ENCODE measurements at regions not wholly inside any gene's neighbourhood (a gene's known extent, or its start where the extent isn't known, plus 50 kb on each side); places are given as distances from the start of the nearest gene placed in this dataset.
"Not testable (repeated sequence)": the region's sequence is repeated elsewhere in the genome, so short reads cannot be mapped to it uniquely, and the experiment has no call there.

GRCh38 chr6:144922120-144922722 is 637.1 kb downstream of the UTRN start:
- DNase-seq (ENCODE audit: low read depth): no peak

GRCh38 chr6:144922771-144923490 is 637.8 kb downstream of the UTRN start:
- not testable (repeated sequence) for DNase-seq (ENCODE audit: low read depth)

- DNase-seq (ENCODE audit: low read depth): not testable (repeated sequence)
Observed at GRCh38 chr6:144923491-144923787, 638.3 kb downstream of the UTRN start.

DNA sequence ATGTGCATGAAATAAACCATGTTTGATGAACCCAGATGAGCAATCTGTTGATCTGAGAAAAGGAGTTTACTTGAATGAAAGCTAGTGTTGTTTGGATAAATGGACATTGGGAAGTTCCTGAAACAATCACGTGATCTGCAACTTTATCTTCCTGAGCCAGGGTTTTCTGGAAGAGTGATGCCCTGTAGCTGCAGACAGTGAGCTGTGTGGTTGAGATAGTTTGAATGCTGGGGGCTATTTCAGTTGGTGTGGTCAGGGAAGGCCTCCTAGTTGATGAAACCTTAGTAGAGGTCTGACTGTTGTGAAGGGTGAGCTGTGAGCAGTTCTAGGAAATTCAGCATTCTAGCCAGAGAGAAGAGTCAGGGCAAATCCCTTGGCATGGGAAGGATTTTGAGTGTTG is 643.7 kb downstream of the UTRN start:
- no peak for DNase-seq (ENCODE audit: low read depth)

GRCh38 chr6:144929262-144929661 is 644.1 kb downstream of the UTRN start:
- no peak for DNase-seq (ENCODE audit: low read depth)

DNA sequence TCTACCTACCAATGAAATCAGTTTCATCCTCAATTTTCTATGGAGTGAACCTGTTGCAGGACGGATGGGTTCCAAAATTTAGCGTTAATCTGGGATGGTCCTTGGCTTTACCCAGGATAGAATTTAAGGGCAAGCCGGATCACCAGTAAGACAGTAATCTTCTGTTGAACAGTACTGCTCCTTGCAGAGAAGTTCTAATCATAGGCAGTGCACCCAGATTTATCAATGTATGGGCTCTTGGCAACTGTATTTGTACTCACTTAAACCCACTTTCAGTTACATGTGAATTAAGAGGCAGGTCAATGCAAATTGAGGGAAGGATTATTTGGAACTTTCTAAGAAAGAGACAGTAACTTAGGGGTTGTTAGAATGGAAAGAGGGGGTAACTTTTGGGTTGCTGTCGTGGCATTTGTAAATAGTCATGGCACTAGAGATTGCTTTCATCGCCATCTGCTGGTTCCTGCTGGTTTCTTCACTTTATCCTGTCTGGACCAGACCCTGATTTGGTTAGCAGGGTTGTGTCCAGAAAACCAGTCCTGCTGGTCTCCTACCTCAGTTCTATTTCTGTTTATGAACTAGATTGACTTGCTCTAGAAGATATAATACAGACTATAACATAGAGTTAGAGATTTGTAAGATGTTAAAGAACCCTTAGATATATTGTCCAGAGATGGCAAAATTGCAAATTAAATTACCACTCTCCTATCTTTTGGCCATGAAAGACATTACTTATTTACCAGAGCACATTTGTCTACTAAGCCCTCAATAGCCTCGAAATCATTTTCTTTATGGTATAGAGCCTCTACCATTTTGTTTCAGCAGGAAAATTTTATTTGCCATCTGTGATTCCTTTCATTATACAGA is 646.3 kb downstream of the UTRN start:
- DNase-seq (ENCODE audit: low read depth): no peak

GRCh38 chr6:144932621-144933020 is 647.5 kb downstream of the UTRN start:
- no peak for DNase-seq (ENCODE audit: low read depth)

GRCh38 chr6:144935181-144935580 is 650.0 kb downstream of the UTRN start:
- no peak for DNase-seq (ENCODE audit: low read depth)

GRCh38 chr6:144935661-144936060 is 650.5 kb downstream of the UTRN start:
- DNase-seq (ENCODE audit: low read depth): no peak

DNA sequence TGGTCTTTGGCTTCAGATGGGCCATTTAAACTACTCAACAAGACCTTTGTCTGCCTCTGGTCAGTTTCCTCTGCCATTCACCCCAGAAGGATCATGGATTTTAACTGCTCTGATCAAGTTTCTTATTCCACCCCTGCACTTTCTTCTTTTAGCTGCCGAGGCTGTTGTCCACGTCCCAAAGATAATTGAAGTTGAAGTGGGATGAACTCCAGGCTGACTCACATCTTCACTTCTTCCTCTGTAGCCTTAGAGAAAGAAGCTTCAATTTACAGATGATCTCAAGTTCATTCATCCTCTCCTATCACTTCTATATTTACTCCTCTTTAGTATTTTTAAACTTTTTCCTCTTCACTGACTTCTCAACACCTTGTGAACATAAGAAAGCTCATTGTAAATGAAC is 651.6 kb downstream of the UTRN start:
- DNase-seq (ENCODE audit: low read depth): no peak

DNA sequence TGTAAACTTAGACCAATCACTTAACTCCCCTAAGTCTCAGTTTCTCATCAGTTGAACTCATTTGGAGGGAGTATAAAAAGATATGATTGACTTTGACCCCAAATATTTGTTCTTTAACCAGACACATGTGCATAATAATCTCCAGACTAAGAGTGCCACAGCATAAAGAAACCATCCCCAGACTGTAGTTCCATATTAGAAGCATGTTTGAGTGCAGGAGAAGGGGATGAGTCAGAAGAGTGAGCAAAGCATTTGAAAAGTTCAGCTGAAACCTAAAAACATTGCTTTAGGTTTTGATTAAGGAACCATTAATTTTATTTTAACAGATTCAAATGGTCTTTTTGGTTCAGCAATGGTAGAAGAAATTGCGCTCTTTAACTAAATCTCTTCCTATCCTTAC is 654.8 kb downstream of the UTRN start:
- DNase-seq (ENCODE audit: low read depth): no peak

DNA sequence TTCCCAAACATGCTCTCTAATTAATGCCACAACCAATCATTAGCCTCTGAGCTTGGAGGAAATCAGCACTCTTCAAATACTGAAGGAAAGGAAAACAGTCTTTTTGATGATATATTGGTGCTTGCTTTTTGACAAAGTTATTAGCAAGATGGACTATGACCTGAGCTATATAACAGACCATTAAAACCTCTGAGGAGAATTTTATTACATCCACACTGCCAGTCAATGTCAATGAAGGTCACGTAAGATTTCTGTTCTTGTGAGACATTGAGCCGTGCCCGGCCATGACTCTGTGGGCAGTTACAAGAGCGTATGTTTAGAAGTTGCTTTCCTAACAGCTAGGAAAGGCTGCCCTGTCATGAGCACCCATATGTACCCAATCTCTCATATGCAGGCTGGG is 659.0 kb downstream of the UTRN start:
- DNase-seq (ENCODE audit: low read depth): no peak

DNA sequence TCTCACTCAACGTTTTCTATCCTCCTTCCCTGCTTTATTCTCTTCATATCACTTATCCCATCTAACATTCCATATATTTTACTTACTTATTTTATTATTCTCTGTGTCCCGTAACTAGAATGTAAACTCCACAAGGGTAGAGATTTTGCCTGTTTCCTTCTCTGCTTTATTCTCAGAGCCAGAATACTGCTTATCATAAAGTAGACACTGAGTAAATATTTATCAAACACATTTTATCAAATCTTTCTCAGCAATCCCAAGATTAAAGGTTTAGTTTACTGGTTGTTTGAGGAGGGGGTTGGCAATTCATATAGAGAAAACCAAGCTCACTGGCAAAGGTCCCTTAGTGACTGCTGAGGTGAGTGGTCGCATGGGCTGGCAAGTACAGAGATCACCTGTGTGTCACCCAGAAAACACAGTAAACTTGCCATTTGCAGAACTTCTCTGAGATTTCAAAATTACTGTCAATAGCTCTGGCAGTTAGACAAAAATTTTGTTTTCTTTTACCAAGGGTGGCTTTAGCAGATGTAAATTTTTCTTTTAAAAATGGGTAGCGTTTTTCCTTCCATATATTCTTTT is 662.4 kb downstream of the UTRN start:
- DNase-seq (ENCODE audit: low read depth): no peak

DNA sequence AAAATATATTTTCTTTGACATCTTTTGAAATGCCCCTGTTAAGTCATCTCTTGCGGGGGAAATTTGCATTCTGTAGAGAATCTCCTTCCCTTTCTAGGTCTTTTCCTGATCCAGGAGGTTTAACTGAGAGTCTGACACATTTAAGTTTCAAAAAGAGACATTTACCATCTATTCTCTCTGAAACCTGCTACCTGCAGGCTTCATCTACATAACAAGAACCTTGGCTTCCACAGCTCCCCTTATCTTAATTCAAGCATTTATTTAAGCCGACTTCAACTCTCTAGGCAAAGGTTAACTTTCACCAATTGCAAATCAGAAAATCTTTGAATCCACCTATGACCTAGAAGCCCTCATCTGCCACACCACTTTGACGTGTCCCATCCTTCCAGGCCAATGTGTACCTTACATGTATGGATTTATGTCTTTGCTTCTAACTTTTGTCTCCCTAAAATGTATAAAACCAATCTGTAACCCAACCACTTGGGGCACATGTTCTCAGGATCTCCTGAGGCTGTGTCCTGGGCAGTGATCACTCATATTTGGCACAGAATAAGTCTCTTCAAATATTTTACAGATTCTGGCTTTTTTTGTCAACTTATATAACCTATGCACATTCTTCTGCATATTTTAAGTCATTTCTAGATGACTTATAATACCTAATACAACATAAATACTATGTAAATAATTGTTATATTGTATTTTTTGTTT is 666.7 kb downstream of the UTRN start:
- DNase-seq (ENCODE audit: low read depth): no peak

DNA sequence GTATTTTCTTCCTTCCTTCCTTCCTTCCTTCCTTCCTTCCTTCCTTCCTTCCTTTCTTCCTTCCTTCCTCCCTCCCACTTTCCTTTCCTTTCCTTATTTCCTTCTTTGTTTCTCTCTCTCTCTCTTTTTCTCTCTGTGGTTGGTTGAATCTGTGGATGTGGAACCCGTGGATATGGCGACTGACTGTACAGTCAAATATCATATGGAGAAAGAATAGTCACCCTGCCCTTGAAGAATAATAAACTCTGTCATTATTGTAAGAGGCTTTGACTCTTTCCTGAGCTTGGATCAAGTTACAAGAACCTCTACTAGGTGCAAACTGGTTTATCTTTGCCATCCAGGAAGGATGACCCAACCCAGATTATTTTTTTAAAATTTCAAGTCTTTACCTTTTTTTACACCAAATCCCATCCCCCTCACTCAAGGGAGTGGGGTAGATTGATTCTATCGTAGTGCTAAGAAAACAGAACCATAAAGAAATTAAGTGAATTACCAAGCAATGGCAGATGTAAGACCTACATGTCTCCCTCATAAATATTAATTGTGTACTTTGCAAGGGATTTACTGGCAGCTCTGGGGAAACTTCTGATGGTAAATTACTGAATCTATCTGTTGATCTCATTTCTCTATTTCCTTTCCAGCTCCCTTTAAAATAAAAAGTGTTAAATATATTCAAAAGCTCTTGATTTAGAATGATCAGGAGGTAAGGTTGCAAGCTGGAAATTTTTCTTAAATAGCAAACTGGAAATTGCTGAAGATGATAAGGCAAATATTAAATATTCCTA is 667.5 kb downstream of the UTRN start:
- no peak for DNase-seq (ENCODE audit: low read depth)

- DNase-seq (ENCODE audit: low read depth): no peak
Observed at GRCh38 chr6:144953552-144954240, 668.6 kb downstream of the UTRN start.

DNA sequence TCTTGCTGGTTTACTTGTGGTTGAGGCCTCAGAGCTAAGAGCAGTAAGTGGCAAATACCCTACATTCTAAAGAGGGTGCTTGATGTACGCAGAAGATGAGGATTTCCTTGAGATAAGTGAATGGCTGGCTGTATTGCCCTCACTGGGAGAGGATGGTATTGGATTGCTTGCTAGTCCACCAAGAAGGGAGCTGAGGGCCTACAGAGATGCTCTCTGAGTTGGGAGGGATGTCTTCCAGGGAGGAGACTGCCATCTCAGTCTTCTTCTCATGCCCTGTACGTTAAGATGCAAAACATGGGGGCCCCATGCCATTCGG is 669.1 kb downstream of the UTRN start:
- DNase-seq (ENCODE audit: low read depth): no peak

GRCh38 chr6:144955392-144955791 is 670.3 kb downstream of the UTRN start:
- DNase-seq (ENCODE audit: low read depth): no peak

DNA sequence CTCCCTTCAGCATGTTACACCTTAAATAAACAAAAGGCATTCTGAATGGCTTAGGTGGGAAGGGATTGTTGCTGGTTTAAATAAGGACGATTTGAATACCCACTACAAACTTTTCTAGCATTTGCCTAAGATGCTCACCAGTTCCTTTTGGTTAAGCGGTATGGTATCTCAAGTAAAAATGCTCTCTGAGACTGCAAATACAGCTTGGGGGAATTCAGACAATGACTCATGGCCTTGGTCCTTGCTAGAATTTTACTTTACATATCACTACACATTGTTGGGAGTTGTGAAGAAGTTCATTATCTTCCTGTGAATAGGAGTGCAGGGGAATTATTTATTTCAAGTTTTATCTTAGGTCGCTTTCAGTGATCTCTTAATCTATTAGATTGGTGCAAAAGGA is 670.7 kb downstream of the UTRN start:
- no peak for DNase-seq (ENCODE audit: low read depth)

DNA sequence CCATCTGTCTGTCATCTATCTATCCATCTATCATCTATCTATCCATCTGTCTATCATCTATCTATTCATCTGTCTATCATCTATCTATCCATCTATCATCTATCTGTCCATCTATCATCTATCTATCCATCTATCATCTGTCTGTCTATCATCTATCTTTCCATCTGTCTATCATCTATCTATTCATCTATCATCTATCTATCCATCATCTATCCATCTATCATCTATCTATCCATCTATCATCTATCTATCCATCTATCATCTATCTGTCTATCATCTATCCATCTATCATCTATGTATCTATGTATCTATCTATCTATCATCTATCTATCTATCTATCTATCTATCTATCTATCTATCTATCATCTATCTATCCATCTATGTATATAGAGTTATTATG is 671.6 kb downstream of the UTRN start:
- not testable (repeated sequence) for DNase-seq (ENCODE audit: low read depth)
